ENCODE measurements at regions not wholly inside any gene's neighbourhood (a gene's known extent, or its start where the extent isn't known, plus 50 kb on each side); places are given as distances from the start of the nearest gene placed in this dataset.
A peak's percentile ranks its signal among the peaks of the same experiment; 100 is the strongest.

- 0 out of 2 replicates have a peak overlapping the region, but pooled peaks have one; percentile 7 for H3K4me3 ChIP-seq (replicated peaks; ENCODE audit: low read depth, low read length)
- no peak for TF ChIP-seq CTCF (IDR thresholded peaks at IDR 0.05; ENCODE audit: low read depth, low read length, missing control alignments)
- peak; percentile 84 for DNase-seq (ENCODE audit: extremely low read depth, low read depth)
Measured at GRCh38 chr2:238728330-238729260, 119.3 kb upstream of the TWIST2 start.

GRCh38 chr2:238729261-238729935 lies 118.5 kb upstream of the TWIST2 start:
- H3K4me3 ChIP-seq (replicated peaks; ENCODE audit: low read depth, low read length), result 0 out of 2 replicates have a peak overlapping the region, but pooled peaks have one; percentile 2
- no peak for DNase-seq (ENCODE audit: extremely low read depth, low read depth)
- no peak for TF ChIP-seq CTCF (IDR thresholded peaks at IDR 0.05; ENCODE audit: low read depth, low read length, missing control alignments)

GRCh38 chr2:238730001-238730669 lies 117.8 kb upstream of the TWIST2 start:
- no peak overlapping the region for H3K4me3 ChIP-seq (replicated peaks; ENCODE audit: low read depth, low read length)
- no peak for DNase-seq (ENCODE audit: extremely low read depth, low read depth)
- TF ChIP-seq CTCF (IDR thresholded peaks at IDR 0.05; ENCODE audit: low read depth, low read length, missing control alignments), result no peak

GRCh38 chr2:238730881-238731280 lies 117.0 kb upstream of the TWIST2 start:
- no peak for TF ChIP-seq CTCF (IDR thresholded peaks at IDR 0.05; ENCODE audit: low read depth, low read length, missing control alignments)
- H3K4me3 ChIP-seq (replicated peaks; ENCODE audit: low read depth, low read length), result no peak overlapping the region
- no peak for DNase-seq (ENCODE audit: extremely low read depth, low read depth)

- DNase-seq (ENCODE audit: extremely low read depth, low read depth), result no peak
- no peak overlapping the region for H3K4me3 ChIP-seq (replicated peaks; ENCODE audit: low read depth, low read length)
- TF ChIP-seq CTCF (IDR thresholded peaks at IDR 0.05; ENCODE audit: low read depth, low read length, missing control alignments), result no peak
Measured at GRCh38 chr2:238731961-238732360, 115.9 kb upstream of the TWIST2 start.

- DNase-seq (ENCODE audit: extremely low read depth, low read depth), result no peak
- H3K4me3 ChIP-seq (replicated peaks; ENCODE audit: low read depth, low read length), result no peak overlapping the region
- TF ChIP-seq CTCF (IDR thresholded peaks at IDR 0.05; ENCODE audit: low read depth, low read length, missing control alignments), result no peak
Measured at GRCh38 chr2:238738917-238739316, 109.0 kb upstream of the TWIST2 start.

Measured in HFF-Myc (cell line).